ENCODE measurements at regions not wholly inside any gene's neighbourhood (a gene's known extent, or its start where the extent isn't known, plus 50 kb on each side); places are given as distances from the start of the nearest gene placed in this dataset.

GRCh38 chr7:124257638-124258308, 224.9 kb upstream of the TMEM229A start:
- no peak for DNase-seq (ENCODE audit: low read depth)
- no peak for TF ChIP-seq CTCF (conservative IDR thresholded peaks at IDR 0.05; ENCODE audit: low read depth, low read length)
- no peak overlapping the region for H3K4me3 ChIP-seq (ENCODE audit: low read depth, low read length)

GRCh38 chr7:124255041-124255655, 222.3 kb upstream of the TMEM229A start:
- H3K4me3 ChIP-seq (ENCODE audit: low read depth, low read length): no peak overlapping the region
- DNase-seq (ENCODE audit: low read depth): no peak
- TF ChIP-seq CTCF (conservative IDR thresholded peaks at IDR 0.05; ENCODE audit: low read depth, low read length): no peak

- DNase-seq (ENCODE audit: low read depth): no peak
- no peak for TF ChIP-seq CTCF (conservative IDR thresholded peaks at IDR 0.05; ENCODE audit: low read depth, low read length)
- no peak overlapping the region for H3K4me3 ChIP-seq (ENCODE audit: low read depth, low read length)
These were observed 221.5 kb upstream of the TMEM229A start for GRCh38 chr7:124254396-124254795.

- no peak overlapping the region for H3K4me3 ChIP-seq (ENCODE audit: low read depth, low read length)
- TF ChIP-seq CTCF (conservative IDR thresholded peaks at IDR 0.05; ENCODE audit: low read depth, low read length): no peak
- DNase-seq (ENCODE audit: low read depth): no peak
These were observed 218.8 kb upstream of the TMEM229A start for GRCh38 chr7:124251636-124252035.

- DNase-seq (ENCODE audit: low read depth): no peak
- no peak overlapping the region for H3K4me3 ChIP-seq (ENCODE audit: low read depth, low read length)
- TF ChIP-seq CTCF (conservative IDR thresholded peaks at IDR 0.05; ENCODE audit: low read depth, low read length): no peak
These were observed 217.6 kb upstream of the TMEM229A start for GRCh38 chr7:124250297-124251034.

- no peak for TF ChIP-seq CTCF (conservative IDR thresholded peaks at IDR 0.05; ENCODE audit: low read depth, low read length)
- DNase-seq (ENCODE audit: low read depth): no peak
These were observed 214.8 kb upstream of the TMEM229A start for GRCh38 chr7:124247691-124248090.

More at GRCh38 chr7:124247691-124248090, 214.8 kb upstream of the TMEM229A start:
- H3K4me3 ChIP-seq (ENCODE audit: low read depth, low read length): no peak overlapping the region
